ENCODE measurements at regions not wholly inside any gene's neighbourhood (a gene's known extent, or its start where the extent isn't known, plus 50 kb on each side); places are given as distances from the start of the nearest gene placed in this dataset.

GRCh38 chr2:71893646-71894045 lies 254.0 kb downstream of the CYP26B1 start (continued):
- TF ChIP-seq ZNF518B (CRISPR knock-in tag; IDR thresholded peaks at IDR 0.05): no peak
- TF ChIP-seq IRF2 (CRISPR knock-in tag; IDR thresholded peaks at IDR 0.05): no peak
- TF ChIP-seq ZBTB33 (CRISPR knock-in tag; IDR thresholded peaks at IDR 0.05): no peak
- TF ChIP-seq NFE2L1 (tag; IDR thresholded peaks at IDR 0.05; ENCODE audit: borderline replicate concordance, low read depth): no peak
- no peak for TF ChIP-seq SNRNP70 (optimal IDR thresholded peaks at IDR 0.05; ENCODE audit: low read depth, low read length)
- TF ChIP-seq ZNF24 (IDR thresholded peaks at IDR 0.05): no peak
- TF ChIP-seq PHF8 (IDR thresholded peaks at IDR 0.05; ENCODE audit: borderline replicate concordance, low read length): no peak

All from K562 (cell line).